GM19239 (cell line): ENCODE measurements at regions not wholly inside any gene's neighbourhood (a gene's known extent, or its start where the extent isn't known, plus 50 kb on each side); places are given as distances from the start of the nearest gene placed in this dataset.
"Not testable (repeated sequence)": the region's sequence is repeated elsewhere in the genome, so short reads cannot be mapped to it uniquely, and the experiment has no call there.

Experiments
- DNase-seq: peaks from one replicate; pipeline ENCODE4 v3.0.0; 2011; ENCODE audit warnings: low spot score; ENCODE audit not compliant: insufficient read length
- FAIRE-seq: peaks from 2 replicates; lab custom pipeline; 2011; peaks lifted over from hg19 to GRCh38; lab: Jason Lieb, UNC

GRCh38 chr6:167407239-167408064 lies 82.6 kb downstream of the TTLL2 start:
- no peak for DNase-seq
- no peak for FAIRE-seq

- no peak for DNase-seq
- no peak for FAIRE-seq
These were observed 83.5 kb downstream of the TTLL2 start for GRCh38 chr6:167408235-167408869.

GRCh38 chr6:167409079-167409478 lies 84.2 kb downstream of the TTLL2 start:
- FAIRE-seq (no peak), DNase-seq (no peak)

- no peak for DNase-seq
- FAIRE-seq = no peak
These were observed 84.8 kb downstream of the TTLL2 start for GRCh38 chr6:167409694-167410093.

GRCh38 chr6:167410462-167410861 lies 85.6 kb downstream of the TTLL2 start:
- FAIRE-seq (no peak), DNase-seq (no peak)

- FAIRE-seq (no peak), DNase-seq (no peak)
These were observed 87.6 kb downstream of the TTLL2 start for GRCh38 chr6:167412506-167412905.

- no peak for DNase-seq
- no peak for FAIRE-seq
These were observed 90.6 kb downstream of the TTLL2 start for GRCh38 chr6:167415441-167415961.

- DNase-seq (no peak), FAIRE-seq (no peak)
These were observed 92.0 kb downstream of the TTLL2 start for GRCh38 chr6:167416676-167417430.

- no peak for DNase-seq
- no peak for FAIRE-seq
These were observed 95.3 kb downstream of the TTLL2 start for GRCh38 chr6:167420177-167420576.

GRCh38 chr6:167420858-167421766 lies 96.2 kb downstream of the TTLL2 start:
- DNase-seq (no peak), FAIRE-seq (no peak)

GRCh38 chr6:167421944-167422343 lies 97.1 kb downstream of the TTLL2 start:
- not testable (repeated sequence) for DNase-seq, FAIRE-seq

GRCh38 chr6:167422934-167423333 lies 98.0 kb downstream of the TTLL2 start:
- FAIRE-seq (no peak), DNase-seq (no peak)

- DNase-seq = no peak
- FAIRE-seq = no peak
These were observed 99.3 kb downstream of the TTLL2 start for GRCh38 chr6:167424060-167424673.

- FAIRE-seq = no peak
- no peak for DNase-seq
These were observed 99.8 kb downstream of the TTLL2 start for GRCh38 chr6:167424700-167425099.

- no peak for DNase-seq
- no peak for FAIRE-seq
These were observed 101.2 kb downstream of the TTLL2 start for GRCh38 chr6:167426084-167426483.

- DNase-seq = no peak
- no peak for FAIRE-seq
These were observed 101.8 kb downstream of the TTLL2 start for GRCh38 chr6:167426651-167427050.

- DNase-seq (no peak), FAIRE-seq (no peak)
These were observed 103.9 kb downstream of the TTLL2 start for GRCh38 chr6:167428664-167429333.

GRCh38 chr6:167429353-167429752 lies 104.5 kb downstream of the TTLL2 start:
- DNase-seq = no peak
- no peak for FAIRE-seq

- FAIRE-seq (no peak), DNase-seq (no peak)
These were observed 110.4 kb downstream of the TTLL2 start for GRCh38 chr6:167435209-167435728.
